GM12874 (cell line): ENCODE measurements at regions not wholly inside any gene's neighbourhood (a gene's known extent, or its start where the extent isn't known, plus 50 kb on each side); places are given as distances from the start of the nearest gene placed in this dataset.

Experiments used
- TF ChIP-seq, protein P1 (sequence below): IDR thresholded peaks from 2 replicates; pipeline ENCODE4 v1.5.1; 2011; ENCODE audit warnings: low read depth, mild to moderate bottlenecking, control low read depth, low read length, moderate library complexity; ENCODE audit not compliant: insufficient read depth

DNA sequence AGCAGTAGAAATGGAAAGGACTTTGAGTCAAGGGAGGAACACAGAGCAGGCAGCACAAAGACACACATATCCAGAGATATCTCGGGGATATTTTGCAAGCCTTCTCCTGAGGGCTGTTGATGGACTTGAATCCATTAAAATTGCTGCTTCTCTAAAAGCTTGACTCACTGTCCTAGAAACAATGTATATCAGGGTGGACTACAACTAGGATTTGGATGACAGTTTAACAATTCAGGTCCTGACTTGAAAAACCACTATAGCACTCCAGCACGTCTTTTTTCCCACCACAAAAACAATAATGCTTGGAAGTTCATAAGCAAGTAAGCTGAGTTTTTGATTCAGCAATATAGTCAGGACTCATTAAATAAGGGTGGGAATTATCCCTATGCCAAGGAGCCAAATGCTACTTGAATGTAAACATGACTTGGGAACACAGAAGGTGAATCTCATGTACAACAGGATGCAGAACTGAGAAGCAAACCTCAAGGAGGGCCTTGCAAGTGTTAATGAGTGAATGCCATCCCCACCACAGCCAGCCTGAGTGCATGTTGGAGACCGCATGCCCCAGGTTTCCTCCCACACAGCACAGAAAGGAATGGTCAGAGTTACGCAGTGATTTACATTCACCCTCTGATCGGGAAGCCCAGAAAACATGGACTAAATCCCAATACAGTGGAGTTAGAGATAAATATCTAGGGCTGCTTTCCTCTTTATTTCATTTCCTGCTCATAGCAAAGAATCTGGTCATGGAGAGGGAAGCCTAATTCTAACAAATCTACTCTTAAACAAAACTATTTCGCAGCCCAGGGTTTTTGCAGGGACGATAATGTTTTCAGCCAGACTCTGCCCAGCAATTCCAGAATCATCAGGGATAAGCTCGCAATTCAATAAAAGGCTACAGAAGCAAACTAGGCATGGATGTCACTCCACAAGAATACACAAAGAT is 98.4 kb upstream of the OR9G4 start:
- TF ChIP-seq, protein P1, sequence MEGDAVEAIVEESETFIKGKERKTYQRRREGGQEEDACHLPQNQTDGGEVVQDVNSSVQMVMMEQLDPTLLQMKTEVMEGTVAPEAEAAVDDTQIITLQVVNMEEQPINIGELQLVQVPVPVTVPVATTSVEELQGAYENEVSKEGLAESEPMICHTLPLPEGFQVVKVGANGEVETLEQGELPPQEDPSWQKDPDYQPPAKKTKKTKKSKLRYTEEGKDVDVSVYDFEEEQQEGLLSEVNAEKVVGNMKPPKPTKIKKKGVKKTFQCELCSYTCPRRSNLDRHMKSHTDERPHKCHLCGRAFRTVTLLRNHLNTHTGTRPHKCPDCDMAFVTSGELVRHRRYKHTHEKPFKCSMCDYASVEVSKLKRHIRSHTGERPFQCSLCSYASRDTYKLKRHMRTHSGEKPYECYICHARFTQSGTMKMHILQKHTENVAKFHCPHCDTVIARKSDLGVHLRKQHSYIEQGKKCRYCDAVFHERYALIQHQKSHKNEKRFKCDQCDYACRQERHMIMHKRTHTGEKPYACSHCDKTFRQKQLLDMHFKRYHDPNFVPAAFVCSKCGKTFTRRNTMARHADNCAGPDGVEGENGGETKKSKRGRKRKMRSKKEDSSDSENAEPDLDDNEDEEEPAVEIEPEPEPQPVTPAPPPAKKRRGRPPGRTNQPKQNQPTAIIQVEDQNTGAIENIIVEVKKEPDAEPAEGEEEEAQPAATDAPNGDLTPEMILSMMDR, result no peak

DNA sequence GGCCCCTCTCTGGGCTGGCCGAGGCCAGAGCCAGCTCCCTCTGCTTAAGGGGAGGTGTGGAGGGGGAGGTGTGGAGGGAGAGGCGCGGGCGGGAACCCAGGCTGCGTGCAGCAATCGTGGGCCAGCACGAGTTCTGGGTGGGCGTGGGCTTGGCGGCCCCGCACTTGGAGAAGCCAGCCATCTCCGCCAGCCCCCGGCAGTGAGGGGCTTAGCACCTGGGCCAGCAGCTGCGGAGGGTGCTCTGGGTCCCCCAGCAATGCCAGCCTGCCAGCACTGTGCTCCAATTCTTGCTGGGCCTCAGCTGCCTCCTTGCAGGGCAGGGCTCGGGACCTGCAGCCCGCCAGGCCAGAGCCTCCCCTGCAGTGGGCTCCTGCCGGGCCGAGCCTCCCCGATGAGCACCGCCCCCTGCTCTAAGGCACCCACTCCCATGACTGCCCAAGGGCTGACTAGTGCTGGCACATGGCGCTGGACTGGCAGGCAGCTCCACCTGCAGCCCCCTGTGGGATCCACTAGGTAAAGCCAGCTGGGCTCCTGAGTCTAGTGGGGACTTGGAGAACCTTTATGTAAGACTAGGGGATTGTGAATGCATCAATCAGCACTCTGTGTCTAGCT is 96.7 kb upstream of the OR9G4 start:
- TF ChIP-seq, protein P1, result no peak

DNA sequence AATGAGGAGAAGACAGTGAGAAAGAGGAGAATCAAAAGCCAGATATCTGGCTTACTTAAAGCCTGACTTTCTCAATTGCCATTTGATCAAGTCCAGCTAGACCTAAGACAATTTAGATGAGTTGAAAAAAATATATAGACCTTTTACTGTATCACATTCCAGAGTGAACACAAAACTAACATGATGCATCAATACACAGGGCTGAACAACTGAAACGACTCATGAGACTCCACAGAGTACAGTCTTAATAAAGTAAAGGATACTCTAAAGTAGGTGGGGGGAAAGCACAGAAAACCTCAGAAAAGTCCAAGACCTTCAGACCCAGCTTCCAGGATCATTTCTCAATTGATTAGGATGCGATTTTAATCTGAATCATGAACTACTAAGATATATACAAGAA is 95.3 kb upstream of the OR9G4 start:
- TF ChIP-seq, protein P1, result no peak

DNA sequence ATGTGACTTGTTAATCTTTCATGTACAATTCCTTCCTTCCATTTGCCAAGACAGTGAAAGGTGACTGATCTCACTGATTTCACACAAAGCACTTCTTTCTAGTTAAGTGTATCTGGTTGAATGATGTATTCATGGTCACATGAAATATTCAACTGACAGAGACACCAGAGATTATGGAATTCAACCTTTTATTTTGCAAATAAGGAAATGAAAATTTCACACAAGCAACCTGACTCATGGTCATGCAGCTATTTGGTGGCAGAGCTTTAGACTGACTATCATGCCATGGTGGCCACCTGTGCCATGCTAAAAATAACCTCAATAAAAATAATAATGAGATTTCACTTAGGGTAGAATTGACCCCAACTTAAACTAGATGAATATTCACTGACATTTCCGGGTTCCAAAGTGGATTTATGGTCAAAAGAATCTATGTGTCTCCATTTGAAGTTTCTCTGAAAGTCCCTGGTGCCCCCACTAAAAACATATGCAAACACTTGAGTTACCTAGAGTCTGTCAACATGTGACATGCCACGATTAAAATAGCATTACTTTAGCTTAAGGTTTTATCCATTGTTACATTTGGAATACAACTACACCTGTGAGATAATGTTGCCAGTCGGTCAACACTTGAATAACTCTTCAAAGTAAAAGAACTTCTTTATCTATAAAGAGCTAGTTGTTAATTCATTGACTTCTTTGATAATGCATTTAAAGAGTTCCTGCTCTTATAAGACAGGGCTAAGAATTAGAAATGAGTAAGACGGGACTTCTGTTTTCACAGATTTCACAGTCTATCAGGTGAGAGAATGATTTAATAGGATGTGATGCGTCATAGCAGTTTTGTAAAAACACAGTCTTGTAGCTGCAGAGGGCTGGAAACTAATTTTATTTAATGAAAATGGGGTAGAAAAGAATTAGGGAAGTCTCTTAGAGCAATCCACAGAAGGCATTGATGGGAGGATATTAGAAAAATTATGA is 94.6 kb upstream of the OR9G4 start:
- TF ChIP-seq, protein P1, result no peak

DNA sequence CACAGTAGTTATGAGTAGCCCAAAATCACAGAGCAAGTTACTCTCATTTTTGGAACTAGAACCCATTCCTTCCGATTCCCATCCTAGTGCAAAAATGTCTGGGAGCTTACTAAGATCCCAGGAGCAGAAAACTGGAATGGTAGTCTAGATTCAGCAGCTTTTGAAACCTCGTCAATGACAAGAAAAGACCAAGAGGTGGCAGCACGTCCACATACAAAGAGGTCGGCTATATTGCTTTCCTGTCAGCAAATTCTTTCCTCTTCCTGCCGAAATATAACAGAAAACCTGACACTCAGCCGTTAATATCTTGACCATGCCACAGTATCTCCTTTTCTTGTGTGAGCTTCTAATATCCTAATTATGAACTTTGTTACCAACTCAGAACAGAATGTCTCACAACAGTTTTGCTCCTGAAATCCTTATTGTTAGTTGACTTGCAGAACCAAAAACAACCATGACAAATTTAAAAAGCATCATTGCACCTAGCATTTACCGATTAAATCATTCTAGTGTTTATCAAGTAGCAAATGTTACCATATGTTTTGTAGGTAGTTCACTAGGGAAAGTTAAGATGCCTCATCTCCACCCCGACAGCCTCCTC is 92.8 kb upstream of the OR9G4 start:
- TF ChIP-seq, protein P1, result peak; percentile 61

DNA sequence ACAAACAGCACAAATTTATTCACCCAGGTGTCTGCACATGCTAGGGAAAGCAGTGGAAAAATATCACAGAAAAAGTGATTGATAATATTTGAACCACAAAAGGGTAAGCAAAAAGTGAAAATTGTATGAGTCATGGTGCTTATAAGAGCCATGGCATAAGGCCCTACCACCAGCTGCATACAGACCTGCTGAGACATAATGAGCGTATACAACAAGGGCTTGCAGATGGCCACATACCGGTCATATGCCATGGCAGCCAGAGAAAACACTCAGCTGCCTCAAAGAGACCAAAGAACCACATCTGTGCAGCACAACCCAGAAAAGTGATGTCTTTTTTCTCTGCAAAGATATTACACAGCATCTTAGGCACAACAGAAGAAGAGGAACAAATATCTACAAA is 71.4 kb upstream of the OR9G4 start:
- TF ChIP-seq, protein P1, result no peak
